MM.1S (cell line): ENCODE measurements at regions not wholly inside any gene's neighbourhood (a gene's known extent, or its start where the extent isn't known, plus 50 kb on each side); places are given as distances from the start of the nearest gene placed in this dataset.

ENCODE experiments used
- EZH2 ChIP-seq: fragments of 300-600 bp; sonication (generic); optimal IDR thresholded peaks from 2 replicates; pipeline ENCODE3; 2017; ENCODE audit warnings: low read depth, mild to moderate bottlenecking, antibody characterized with exemption, low read length, mixed read lengths
- EZH2phosphoT487 ChIP-seq: fragments of 300-600 bp; sonication (generic); IDR thresholded peaks from 2 replicates; pipeline ENCODE4 v1.6.1; 2018; ENCODE audit warnings: antibody characterized with exemption, low read length
- TF ChIP-seq, protein P1 (sequence below): fragments of 300-600 bp; sonication (generic); IDR thresholded peaks from 2 replicates; pipeline ENCODE4 v1.5.1; 2016; ENCODE audit warnings: antibody characterized with exemption, low read length, mixed read lengths

DNA sequence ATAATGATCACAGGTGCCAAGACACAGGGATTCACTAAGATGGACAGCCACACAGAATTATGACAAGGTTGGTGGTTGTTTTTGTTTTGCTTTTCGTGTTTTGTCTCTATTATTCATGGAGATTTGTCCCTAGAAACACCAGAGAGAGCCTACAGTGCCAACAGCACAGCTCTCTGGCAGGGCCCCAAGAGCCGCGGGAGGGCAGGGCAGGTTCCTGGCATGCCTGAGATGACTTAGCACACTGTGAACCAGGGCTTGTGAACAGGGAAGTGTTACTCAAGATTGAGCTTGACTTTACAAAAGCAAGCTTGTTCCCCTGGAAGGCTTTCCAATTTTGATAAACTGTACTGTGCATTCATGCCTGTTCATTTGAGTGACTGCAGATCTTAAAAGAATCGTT, 437.4 kb upstream of the SALL3 start:
- TF ChIP-seq, protein P1, sequence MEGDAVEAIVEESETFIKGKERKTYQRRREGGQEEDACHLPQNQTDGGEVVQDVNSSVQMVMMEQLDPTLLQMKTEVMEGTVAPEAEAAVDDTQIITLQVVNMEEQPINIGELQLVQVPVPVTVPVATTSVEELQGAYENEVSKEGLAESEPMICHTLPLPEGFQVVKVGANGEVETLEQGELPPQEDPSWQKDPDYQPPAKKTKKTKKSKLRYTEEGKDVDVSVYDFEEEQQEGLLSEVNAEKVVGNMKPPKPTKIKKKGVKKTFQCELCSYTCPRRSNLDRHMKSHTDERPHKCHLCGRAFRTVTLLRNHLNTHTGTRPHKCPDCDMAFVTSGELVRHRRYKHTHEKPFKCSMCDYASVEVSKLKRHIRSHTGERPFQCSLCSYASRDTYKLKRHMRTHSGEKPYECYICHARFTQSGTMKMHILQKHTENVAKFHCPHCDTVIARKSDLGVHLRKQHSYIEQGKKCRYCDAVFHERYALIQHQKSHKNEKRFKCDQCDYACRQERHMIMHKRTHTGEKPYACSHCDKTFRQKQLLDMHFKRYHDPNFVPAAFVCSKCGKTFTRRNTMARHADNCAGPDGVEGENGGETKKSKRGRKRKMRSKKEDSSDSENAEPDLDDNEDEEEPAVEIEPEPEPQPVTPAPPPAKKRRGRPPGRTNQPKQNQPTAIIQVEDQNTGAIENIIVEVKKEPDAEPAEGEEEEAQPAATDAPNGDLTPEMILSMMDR, result no peak
- no peak for TF ChIP-seq EZH2
- TF ChIP-seq EZH2phosphoT487, result no peak
